CD14-positive monocyte (primary cell): ENCODE measurements at regions not wholly inside any gene's neighbourhood (a gene's known extent, or its start where the extent isn't known, plus 50 kb on each side); places are given as distances from the start of the nearest gene placed in this dataset.
A peak's percentile ranks its signal among the peaks of the same experiment; 100 is the strongest.

Experiments
- DNase-seq, 3 donors: peaks; one replicate each; pipeline ENCODE4 v3.0.0-alpha.2; 2011 to 2022
- H2AFZ ChIP-seq: 2 replicates; pipeline ENCODE4 v1.6.0; 2012; ENCODE audit warnings: mild to moderate bottlenecking, low read depth, low read length, inconsistent platforms; ENCODE audit not compliant: insufficient read depth, poor library complexity, severe bottlenecking
- H3K27ac ChIP-seq, 2 donors: 1 replicate in 1 of 2; 2 replicates in 1 of 2; pipeline ENCODE4 v1.5.1; 2012 to 2013; ENCODE audit warnings: low read length in 2 of 2, control low read depth in 1 of 2, inconsistent platforms in 1 of 2, low read depth in 1 of 2, mild to moderate bottlenecking in 1 of 2
- H3K27me3 ChIP-seq, 2 donors: one replicate each; pipeline versions ENCODE4 v1.6.0 to v1.6.1; 2011 to 2013; ENCODE audit warnings: low read length in 2 of 2; ENCODE audit not compliant: control insufficient read depth in 2 of 2, insufficient read depth in 2 of 2
- H3K36me3 ChIP-seq, 2 donors: replicated peaks in 1 of 2; 1 replicate in 1 of 2; 2 replicates in 1 of 2; pipeline versions ENCODE4 v1.5.1 to v1.6.1; 2012 to 2013; ENCODE audit warnings: low read length in 2 of 2, control low read depth in 1 of 2, inconsistent platforms in 1 of 2, mild to moderate bottlenecking in 1 of 2; ENCODE audit not compliant: insufficient read depth in 2 of 2, control insufficient read depth in 1 of 2
- H3K4me1 ChIP-seq, 2 donors: 1 replicate in 1 of 2; 2 replicates in 1 of 2; pipeline versions ENCODE4 v1.5.1 to v1.6.1; 2012 to 2013; ENCODE audit warnings: low read length in 2 of 2, control low read depth in 1 of 2, inconsistent platforms in 1 of 2, mild to moderate bottlenecking in 1 of 2, moderate library complexity in 1 of 2; ENCODE audit not compliant: insufficient read depth in 2 of 2, control insufficient read depth in 1 of 2
- H3K4me2 ChIP-seq: replicated peaks from 2 replicates; pipeline ENCODE3; 2012; ENCODE audit warnings: low read length, moderate library complexity, mild to moderate bottlenecking; ENCODE audit not compliant: poor library complexity, severe bottlenecking; ENCODE audit errors: extremely low read depth
- H3K4me3 ChIP-seq, 3 experiments: fragments of 200-600 bp in 1 of 3; sonication (generic) in 1 of 3; replicated peaks in 1 of 3; 1 replicate in 2 of 3; 2 replicates in 1 of 3; pipeline ENCODE4 v1.5.1; 2011 to 2013; ENCODE audit warnings: low read length in 3 of 3, mild to moderate bottlenecking in 3 of 3, control low read depth in 2 of 3, low read depth in 2 of 3, inconsistent platforms in 1 of 3, moderate library complexity in 1 of 3
- H3K79me2 ChIP-seq: 2 replicates; pipeline ENCODE4 v1.6.0; 2012; ENCODE audit warnings: mild to moderate bottlenecking, control low read depth, inconsistent platforms, low read length, moderate library complexity; ENCODE audit not compliant: insufficient read depth
- H3K9ac ChIP-seq: 2 replicates; pipeline ENCODE4 v1.6.0; 2017; ENCODE audit warnings: low read length, mild to moderate bottlenecking; ENCODE audit not compliant: insufficient read depth, poor library complexity, severe bottlenecking
- H3K9me3 ChIP-seq, 2 donors: replicated peaks in 1 of 2; 1 replicate in 1 of 2; 2 replicates in 1 of 2; pipeline versions ENCODE4 v1.5.1 to v1.6.1; 2012 to 2013; ENCODE audit warnings: low read length in 2 of 2, control low read depth in 1 of 2; ENCODE audit not compliant: control insufficient read depth in 1 of 2, insufficient read depth in 1 of 2
- H4K20me1 ChIP-seq: 2 replicates; pipeline ENCODE4 v1.6.0; 2012; ENCODE audit warnings: mild to moderate bottlenecking, low read length, control low read depth, moderate library complexity; ENCODE audit not compliant: insufficient read depth
- H3K27ac Mint-ChIP-seq, 7 donors: one replicate each; pipeline ENCODE4 v1.8.0; 2020; ENCODE audit warnings: mild to moderate bottlenecking in 7 of 7, mixed read lengths in 7 of 7, moderate library complexity in 6 of 7, inconsistent platforms in 2 of 7
- H3K27me3 Mint-ChIP-seq, 3 donors: one replicate each; pipeline ENCODE4 v1.8.0; 2021 to 2022; ENCODE audit warnings: low read depth in 3 of 3, mild to moderate bottlenecking in 3 of 3, mixed read lengths in 3 of 3, moderate library complexity in 3 of 3, inconsistent platforms in 1 of 3
- H3K36me3 Mint-ChIP-seq, 2 donors: one replicate each; pipeline ENCODE4 v1.8.0; 2020; ENCODE audit warnings: mixed read lengths in 2 of 2, inconsistent platforms in 1 of 2, mild to moderate bottlenecking in 1 of 2
- H3K4me1 Mint-ChIP-seq: one replicate; pipeline ENCODE4 v1.8.0; 2020; ENCODE audit warnings: mild to moderate bottlenecking, mixed read lengths
- H3K4me3 Mint-ChIP-seq, 2 donors: one replicate each; pipeline ENCODE4 v1.8.0; 2020; ENCODE audit warnings: mild to moderate bottlenecking in 2 of 2, mixed read lengths in 2 of 2, moderate library complexity in 1 of 2
- H3K9me3 Mint-ChIP-seq, 7 donors: one replicate each; pipeline ENCODE4 v1.8.0; 2020 to 2022; ENCODE audit warnings: mixed read lengths in 7 of 7, mild to moderate bottlenecking in 6 of 7, moderate library complexity in 6 of 7, inconsistent platforms in 2 of 7
- WGBS: methylation state at CpG from one replicate; pipeline ENCODE4 v1.1.5; 2013; ENCODE audit warnings: missing lambda C conversion rate; ENCODE audit not compliant: insufficient coverage; 5-methylcytosine and 5-hydroxymethylcytosine counted together
- intact Hi-C, 2 donors: fragments of 100-400 bp; cut with micrococcal nuclease; formaldehyde crosslinking; loops; one replicate each; pipeline versions ENCODE4 v1.15.0 to v1.15.1; 2023
- TF ChIP-seq, protein P1 (sequence below): fragments of 200-600 bp; IDR thresholded peaks from one replicate; pipeline ENCODE4 v1.8.0; 2022; ENCODE audit warnings: antibody characterized with exemption, mild to moderate bottlenecking

DNA sequence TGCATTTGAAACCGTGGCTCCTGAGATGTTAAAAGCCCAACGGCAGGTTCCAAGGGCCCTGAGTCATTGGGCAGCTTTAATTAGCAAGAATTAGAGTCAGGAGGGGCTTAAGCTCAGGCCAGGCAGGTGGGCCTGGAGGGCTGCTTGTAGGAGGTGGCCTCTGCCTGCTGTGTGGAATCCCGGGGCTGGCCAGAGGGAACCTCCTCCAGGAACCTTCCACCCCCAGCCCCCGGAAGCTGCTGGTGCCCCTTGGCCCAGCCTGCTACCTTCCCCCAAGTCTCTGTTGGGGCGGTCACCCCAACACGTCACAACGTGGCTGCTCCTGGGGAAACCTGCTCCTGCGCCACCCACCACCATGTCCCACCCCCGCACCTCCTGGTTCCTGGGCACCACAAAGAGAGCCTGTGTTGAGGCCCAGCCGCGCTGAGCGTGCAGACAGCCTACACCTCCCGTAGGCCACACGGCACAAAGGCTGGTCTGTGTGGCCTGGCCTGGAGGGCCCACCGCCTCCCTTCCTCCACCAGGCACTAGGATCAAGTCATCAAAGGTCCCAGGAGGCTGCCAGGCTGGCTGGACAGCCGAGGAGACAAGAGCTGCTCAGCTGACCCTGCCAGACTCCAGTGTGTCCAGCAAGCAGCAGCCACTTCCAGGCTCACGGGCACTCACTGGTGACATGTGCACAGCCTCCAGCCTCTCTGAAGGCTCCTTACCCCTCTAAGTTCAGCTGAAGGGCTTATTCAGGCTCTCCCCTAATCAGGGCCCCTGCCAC, 86.3 kb downstream of the SNX5 start:
- intact Hi-C loops = no loop called here
- Histone ChIP-seq H3K9ac (no peak overlapping the region), H3K27ac (no peak overlapping the region), H3K36me3 (no peaks in the 10 kb centered on the region), H3K4me2 (no peak overlapping the region), H3K27me3 (no peaks in the 10 kb centered on the region), H2AFZ (no peak overlapping the region), H3K79me2 (no peaks in the 10 kb centered on the region), H4K20me1 (no peaks in the 10 kb centered on the region), H3K4me1 (peaks cover 8% of the 10 kb centered on the region in 2 donors), H3K9me3 (no peaks in the 10 kb centered on the region), H3K4me3 (no peak overlapping the region)
- Mint-ChIP-seq H3K36me3 (no peaks in the 10 kb centered on the region), H3K4me1 (peaks cover 18% of the 10 kb centered on the region), H3K9me3 (no peaks in the 10 kb centered on the region), H3K4me3 (no peak overlapping the region), H3K27ac (peak overlapping the region in 1 of 7 donors; percentile 68), H3K27me3 (peaks cover 6 to 8% (median 8%) of the 10 kb centered on the region in 3 donors)
- WGBS = 90% methylated on average over 12 of the region's 17 CpGs
- TF ChIP-seq, protein P1, sequence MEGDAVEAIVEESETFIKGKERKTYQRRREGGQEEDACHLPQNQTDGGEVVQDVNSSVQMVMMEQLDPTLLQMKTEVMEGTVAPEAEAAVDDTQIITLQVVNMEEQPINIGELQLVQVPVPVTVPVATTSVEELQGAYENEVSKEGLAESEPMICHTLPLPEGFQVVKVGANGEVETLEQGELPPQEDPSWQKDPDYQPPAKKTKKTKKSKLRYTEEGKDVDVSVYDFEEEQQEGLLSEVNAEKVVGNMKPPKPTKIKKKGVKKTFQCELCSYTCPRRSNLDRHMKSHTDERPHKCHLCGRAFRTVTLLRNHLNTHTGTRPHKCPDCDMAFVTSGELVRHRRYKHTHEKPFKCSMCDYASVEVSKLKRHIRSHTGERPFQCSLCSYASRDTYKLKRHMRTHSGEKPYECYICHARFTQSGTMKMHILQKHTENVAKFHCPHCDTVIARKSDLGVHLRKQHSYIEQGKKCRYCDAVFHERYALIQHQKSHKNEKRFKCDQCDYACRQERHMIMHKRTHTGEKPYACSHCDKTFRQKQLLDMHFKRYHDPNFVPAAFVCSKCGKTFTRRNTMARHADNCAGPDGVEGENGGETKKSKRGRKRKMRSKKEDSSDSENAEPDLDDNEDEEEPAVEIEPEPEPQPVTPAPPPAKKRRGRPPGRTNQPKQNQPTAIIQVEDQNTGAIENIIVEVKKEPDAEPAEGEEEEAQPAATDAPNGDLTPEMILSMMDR = no peak
- DNase-seq = no peak

DNA sequence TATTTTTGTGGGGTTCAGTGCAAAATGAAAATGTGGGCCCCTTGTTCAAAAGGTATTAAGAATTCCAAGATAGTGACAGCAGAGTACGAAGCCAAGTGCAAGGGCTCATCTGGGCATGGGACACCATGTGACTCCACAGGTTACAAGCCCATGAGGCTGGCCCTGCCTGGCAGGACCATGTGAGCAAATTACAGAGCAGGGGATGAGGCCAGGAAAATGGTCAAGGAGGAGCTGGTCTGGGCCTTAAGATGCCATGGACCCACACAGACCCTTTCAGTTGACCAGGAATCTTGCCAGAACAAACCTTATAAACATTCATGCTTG, 86.9 kb downstream of the SNX5 start:
- WGBS = 100% methylated on average over 1 of the region's 1 CpG
- peaks cover 18% of the 10 kb centered on the region for H3K4me1 Mint-ChIP-seq

More for the DNA sequence above, 86.9 kb downstream of the SNX5 start:
- Mint-ChIP-seq H3K9me3 (no peaks in the 10 kb centered on the region), H3K27me3 (peaks cover 6 to 8% (median 7%) of the 10 kb centered on the region in 3 donors), H3K27ac (no peak overlapping the region), H3K36me3 (no peaks in the 10 kb centered on the region), H3K4me3 (no peak overlapping the region)
- no peaks in the 10 kb centered on the region for H4K20me1 ChIP-seq
- H3K4me1 ChIP-seq = peaks cover 8% of the 10 kb centered on the region in 2 donors
- TF ChIP-seq, protein P1 = no peak
- H3K79me2 ChIP-seq = no peaks in the 10 kb centered on the region
- no peaks in the 10 kb centered on the region for H3K9me3 ChIP-seq
- no peak overlapping the region for H3K27ac ChIP-seq
- no peaks in the 10 kb centered on the region for H3K27me3 ChIP-seq
- H3K9ac ChIP-seq = no peak overlapping the region
- H3K4me2 ChIP-seq = no peak overlapping the region
- no peak for DNase-seq
- H3K4me3 ChIP-seq = no peak overlapping the region
- no peaks in the 10 kb centered on the region for H3K36me3 ChIP-seq
- intact Hi-C loops = no loop called here
- no peak overlapping the region for H2AFZ ChIP-seq
